GM19043 (cell line): ENCODE measurements at regions not wholly inside any gene's neighbourhood (a gene's known extent, or its start where the extent isn't known, plus 50 kb on each side); places are given as distances from the start of the nearest gene placed in this dataset.
A peak's percentile ranks its signal among the peaks of the same experiment; 100 is the strongest.

Experiments
- ATAC-seq: cut with Tn5 transposase; IDR thresholded peaks from one replicate; pipeline ENCODE4 v1.9.1; 2021; ENCODE audit warnings: low read depth; ENCODE audit not compliant: unreplicated experiment

DNA sequence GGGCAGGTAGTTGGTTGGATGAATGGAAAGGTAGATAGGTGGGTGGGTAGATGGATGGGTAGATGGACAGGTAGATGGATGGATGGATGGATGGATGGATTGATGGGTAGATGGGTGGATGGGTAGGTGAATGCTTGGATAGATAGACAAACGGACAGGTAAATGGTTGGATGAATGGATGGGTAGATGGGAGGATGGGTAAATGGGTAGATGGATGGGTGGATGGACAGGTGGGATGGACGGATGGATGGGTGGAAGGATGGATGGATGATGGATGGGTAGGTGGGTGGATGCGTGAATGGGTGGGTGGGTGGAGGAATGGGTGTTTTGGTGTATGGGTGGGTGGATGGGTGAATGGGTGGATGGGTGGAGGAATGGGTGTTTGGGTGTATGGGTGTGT lies 50.1 kb upstream of the ASAP2 start:
- ATAC-seq: no peak

DNA sequence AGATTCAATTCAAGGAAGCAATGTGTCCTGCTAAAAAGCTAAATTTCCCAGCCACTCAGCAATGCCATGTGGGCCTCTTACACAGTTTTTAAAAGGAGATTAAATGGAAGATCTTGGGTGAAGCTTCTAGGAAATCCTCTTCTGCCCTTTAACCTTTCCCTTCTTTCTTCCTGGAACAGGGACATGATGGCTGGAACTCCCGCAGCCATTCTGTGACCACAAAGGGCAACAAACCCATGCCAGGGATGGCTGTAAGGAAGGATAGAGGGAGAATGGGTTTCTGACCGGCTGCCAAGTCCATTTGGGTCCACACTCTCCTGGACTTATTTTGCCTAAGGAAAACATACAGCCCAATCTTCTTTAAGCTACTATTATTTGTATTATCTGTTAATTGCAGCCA lies 52.6 kb upstream of the ASAP2 start:
- ATAC-seq: no peak

DNA sequence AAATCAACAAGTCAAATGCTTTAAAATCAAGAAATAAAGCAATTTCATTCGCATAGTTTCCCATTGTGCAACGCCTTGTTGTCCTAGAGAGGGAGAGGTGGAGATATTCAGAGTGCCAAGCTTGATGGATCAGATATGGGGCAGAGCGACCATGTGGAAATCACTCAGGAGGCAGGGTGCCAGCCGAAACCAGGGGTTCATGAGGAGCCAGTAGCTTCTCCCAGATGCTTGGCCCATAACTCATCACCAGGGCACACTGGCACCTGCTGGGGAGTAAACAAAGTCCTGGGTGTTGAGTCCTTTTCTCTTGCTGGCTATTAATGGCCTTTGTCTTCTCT lies 53.0 kb upstream of the ASAP2 start:
- ATAC-seq: no peak

DNA sequence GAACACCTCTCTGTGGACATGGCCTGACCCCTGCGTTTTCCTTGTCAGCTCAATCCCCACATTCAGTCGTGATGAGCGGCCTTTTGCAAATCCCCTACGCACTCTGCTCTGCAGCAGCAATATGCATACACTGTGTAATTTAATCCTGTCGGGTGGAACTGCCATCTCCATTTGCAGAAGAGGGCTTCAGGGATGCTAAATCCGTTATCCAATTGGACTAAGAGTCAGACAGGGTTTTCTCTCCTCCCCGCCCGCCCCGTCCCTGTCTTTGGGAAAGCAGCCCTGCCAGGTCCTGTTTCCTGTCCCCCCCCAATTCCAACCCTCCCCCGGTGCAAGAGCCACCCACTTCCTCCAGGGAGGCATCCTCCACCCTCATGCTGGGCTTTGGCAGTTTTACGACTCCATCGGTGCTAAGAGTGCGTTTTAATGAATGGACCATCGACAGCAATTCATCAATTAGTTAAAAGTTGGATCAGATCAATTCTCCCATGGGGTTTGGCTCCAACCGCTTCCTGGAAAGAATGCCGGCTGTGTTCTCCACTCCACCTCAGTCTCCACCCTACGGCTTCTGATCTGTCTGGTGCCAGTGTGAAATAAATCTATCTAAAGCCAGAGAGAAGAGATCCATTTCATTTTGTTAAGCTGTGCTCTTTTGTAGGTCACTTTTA lies 53.5 kb upstream of the ASAP2 start:
- ATAC-seq: no peak

DNA sequence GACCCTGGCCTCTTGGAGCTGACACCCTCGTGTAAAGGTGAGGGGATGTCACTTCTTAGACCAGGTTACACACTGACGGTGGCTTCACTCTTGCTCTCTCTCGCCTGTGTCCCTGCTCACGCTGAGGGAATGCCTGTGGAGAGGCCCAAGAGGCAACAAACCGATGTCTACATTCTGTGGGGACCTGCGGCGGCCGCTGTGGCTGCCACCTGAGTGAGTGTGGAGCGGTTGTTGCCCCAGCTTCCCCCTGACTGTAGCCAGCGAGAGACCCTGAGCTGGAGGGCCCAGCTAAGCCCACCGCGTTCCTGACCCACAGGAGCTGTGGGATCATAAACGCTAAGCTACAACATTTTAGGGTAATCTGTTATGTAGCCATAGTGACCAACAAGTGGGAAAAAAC lies 55.7 kb upstream of the ASAP2 start:
- no peak for ATAC-seq

DNA sequence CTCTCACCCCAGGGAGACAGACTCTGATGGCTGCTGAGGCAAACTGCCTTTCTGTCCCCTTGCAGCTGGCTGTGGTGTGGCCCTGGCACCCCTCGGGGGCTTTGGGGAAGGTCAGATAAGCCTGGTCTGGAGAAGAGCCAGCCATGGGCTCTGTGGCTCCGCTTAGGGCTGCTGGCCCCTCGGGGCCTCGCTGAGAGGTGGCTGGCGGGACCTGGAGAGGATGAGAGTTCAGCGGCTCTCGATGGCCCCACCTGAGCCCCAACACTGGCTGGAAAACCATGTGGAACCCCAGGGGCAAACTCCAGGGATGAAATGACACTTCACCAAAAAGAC lies 56.1 kb upstream of the ASAP2 start:
- no peak for ATAC-seq

DNA sequence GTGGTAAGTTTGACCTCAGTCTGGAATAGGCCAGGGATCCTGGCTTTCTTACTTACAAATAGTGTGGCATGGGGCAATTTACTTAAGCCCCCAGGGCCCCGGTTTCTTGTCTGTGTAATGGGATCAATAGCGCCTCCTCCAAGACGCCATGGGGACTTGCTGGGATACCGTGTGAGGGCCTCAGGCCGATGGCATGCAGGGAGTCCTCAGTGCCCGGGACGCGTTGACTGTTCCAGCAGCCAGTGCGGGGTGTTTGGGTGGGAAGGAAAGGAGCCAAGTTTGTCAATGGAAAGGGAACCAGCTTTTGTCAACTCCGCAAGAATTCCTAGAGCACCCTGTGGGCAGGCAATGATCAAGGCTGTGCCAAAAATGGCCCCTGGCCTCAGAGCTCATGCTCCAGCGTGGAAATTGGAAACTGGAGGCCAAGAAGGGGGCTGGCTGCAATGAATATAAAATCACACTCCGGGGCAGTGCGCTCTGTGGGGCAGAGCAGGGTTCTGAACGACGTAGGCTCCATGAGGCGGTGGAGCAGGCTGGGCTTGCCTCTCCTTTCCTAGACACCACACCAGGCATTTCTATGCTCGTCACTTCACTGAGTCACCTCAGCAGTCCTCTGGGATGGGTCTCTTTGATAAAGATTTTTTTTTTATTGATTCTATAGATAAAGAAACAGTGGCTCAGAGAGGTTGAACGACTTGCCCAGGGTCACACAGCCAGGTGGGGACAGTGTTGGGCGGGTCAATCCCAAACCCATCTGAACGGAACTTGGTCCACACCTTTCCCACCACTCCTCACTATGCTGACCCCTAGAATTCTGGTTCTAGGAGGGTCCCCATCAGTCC lies 56.7 kb upstream of the ASAP2 start:
- no peak for ATAC-seq

DNA sequence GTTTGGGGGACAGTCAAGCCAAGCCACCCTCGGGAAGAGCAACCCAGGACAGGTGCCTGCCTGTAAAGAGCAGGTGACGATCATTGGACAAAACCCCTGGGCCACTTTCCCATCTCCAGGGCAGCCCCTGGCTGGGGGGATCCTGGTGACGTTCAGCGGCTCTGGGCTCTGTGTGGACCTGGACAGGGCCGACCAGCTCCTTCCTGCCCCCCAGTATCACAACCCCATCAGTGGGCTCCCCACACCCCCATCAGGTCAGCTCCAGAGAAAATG lies 57.3 kb upstream of the ASAP2 start:
- ATAC-seq: no peak

DNA sequence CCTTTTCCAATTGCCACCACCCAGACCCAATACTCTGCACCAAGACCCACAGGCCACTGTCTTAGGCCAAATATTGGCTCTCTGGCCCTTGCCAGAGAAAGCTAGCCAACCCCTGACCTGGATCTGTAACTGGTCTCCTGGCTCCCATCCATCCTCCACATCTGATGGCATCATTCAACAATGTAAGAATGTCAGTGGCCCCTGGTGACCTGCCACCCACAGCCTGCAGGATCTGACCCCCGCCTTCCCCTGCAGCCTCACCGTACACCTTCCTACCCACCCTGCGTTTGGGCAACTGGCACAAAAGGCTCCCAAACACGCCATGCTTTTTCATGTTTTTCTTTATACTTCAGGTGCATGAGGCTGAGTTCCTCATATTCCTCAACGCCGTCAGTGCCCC lies 60.0 kb upstream of the ASAP2 start:
- no peak for ATAC-seq

DNA sequence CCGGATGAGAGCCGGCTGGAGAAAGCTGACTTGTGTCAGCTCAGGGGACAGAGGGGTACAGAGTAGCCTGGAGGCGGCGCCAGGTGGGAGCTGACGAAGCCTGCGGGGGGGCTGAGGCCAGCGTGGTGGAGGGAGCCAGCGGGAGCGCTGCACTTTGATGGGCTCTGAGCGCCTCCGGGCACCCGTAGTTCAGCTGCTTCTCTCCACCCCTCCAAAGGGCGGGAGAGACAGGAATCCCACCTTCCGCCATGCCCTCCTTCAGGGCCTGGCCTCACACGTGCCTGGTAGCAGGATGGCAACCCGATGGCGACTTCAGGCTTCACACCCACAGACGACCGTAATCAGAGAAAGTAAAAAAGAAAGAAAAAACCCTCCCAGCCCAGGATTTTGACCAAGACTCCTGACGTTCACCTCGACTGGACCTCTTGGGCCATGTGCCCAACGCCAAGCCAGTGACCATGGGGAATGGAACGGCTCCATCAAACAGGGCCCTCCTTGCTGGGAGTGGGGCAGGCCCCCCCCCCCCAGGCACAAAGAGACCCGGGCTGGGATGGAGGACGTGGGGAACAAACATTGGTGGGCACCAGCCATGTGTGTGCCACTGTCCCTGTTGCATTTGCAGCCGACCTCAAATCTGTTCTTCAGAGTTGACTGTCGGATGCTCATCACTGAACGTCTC lies 60.7 kb upstream of the ASAP2 start:
- ATAC-seq: no peak

DNA sequence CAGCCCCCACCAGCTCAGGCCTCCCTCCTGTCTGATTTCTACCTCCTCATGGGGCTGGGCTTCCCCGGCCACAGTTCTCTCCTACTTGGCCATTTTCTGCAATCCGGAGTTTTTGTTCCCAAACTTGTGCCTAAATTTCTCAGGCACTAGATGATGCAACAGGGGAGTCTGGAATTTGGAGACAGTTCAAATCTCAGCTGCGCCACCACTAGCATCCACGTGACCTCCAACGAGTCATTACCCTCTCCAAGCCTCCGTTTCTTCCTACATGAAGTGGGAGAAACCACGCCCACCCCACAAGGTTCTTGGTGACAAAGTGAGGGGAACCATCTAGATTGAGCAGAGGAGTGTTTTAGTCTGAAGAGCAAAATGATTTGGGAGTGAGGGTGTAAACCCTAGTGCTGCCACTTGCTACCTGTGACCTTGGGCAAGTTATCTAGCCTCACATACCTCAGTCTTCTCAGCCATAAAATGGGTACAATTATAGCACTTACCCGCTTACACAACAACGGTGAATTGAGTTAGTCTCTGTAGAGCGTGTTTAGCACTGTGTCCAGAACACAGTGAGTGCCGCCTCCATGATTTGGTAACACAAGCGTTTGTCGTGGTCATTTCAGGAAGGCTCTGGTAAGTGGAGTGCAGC lies 61.4 kb upstream of the ASAP2 start:
- ATAC-seq: no peak

DNA sequence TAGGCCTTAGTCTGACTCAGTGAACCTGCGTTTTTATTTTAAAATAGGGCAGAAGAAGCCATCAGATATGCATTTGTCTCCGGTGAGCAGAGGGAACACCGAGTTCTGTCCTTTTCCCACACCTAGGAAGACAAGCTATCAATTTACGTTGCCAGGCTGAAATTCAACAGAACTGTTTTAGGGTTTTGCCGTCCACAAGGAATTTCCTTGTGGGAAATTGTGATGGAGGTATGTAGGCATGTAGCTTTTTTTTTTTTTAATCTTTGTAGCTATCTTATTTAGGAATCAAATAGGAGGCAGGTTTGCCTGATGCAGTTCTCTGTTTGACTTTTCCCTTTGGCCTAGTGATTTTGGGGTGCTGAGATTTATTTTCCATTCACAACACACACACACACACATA lies 62.0 kb upstream of the ASAP2 start:
- ATAC-seq: no peak

DNA sequence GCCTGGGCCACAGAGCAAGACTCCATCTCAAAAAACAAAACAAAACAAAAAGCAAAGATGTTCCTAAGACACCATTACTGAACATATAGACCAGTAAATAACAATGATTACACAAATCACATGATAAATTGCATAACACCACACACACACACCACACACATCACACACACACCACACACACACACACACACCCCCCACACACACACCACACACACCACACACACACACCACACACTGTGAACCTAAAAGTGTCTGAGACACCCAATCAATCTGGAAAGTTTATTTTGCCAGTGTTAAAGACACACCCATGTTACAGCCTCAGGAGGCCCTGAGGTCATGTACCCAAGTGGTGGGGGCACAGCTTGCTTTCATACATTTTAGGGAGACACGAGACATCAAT lies 62.6 kb upstream of the ASAP2 start:
- ATAC-seq: no peak

DNA sequence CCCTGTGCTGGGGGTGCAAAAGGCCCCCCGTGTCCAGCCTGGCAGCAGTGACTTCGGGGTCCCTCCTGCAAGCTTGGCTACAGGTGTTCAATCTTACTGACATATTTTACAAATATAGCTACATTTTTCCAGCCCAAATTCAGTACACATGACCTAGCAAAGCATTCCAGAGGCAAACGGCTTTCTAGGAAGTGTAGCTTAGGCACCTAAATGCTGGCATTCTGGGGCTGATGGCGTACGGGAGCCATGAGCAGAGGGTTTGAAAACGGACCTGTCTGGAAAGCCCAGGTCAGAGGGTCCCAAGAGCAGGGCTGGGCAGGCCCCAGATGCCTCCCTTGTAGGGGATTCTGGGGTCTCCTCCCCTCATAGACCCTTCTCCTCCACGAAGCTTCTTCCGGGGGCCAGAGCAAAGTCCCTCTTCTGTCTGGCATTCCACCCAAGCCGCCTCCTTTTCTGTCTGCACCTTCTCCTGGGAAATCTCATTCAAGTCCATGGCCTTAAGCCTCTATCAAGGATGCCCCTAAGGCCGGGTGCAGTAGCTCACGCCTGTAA lies 63.3 kb upstream of the ASAP2 start:
- ATAC-seq: no peak

DNA sequence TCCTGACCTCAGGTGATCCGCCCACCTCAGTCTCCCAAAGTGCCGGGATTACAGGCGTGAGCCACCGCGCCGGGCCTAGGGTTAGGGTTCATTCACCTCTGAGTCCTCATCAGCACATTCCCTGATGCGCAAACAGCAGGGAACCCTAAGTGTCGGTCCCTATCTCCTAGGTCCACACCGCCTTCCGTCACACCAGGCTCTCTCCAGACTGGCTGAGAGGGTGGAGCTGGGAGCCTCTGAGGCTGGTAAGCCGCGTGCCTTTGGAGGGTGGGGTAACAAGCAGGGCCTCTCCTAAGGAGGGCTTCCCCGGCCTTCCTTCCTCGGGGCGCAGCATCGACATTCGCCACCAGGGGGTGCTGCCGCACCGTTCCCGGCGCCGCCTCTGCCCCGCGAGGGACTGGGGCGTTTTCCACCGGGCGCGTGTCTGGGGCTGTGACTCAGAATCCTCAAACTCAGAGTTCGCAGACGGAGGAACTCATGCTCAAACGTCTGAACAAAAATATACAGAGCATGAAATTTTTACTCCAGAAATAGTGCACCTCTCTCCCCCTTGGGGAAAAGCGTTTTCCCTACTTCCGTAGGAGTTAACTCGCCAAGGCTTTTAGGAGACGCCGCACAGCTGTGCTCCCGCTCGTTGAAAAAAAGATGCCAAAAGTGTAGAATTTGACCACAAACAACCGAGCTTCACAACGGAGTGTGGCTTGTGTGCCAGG lies 63.9 kb upstream of the ASAP2 start:
- ATAC-seq: peak; percentile 74

DNA sequence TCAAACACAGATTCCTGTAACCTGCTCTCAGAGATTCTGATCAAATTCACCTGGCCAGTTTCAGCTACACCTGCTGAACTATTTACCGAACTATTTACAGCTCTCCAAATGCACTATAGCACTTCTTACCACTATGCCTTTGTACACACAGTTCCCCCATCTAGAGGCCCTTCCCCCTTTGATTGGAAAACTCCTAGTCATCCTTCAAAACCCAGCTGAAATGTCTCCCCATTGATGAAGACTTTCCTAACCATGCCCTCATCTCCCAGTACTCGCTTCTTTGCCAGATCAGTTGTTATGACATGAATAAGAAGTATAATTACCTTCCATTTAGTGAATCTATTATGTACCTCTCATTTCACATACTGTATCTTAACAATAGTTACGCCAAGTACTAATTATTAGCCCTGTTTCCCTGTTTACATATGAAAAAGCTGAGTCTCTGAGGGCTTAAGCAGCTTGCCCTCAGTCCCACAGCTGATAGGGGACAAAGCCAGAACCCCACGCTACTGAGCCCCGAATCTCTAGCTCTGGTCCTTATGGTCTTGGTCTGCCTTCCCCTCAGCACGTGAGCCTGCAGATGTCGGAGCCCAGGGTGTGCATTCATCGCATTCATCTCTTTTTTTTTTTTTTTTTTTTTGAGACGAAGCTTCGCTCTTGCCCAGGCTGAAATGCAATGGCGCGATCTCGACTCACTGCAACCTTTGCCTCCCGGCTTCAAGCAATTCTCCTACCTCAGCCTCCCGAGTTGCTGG lies 64.7 kb upstream of the ASAP2 start:
- no peak for ATAC-seq

DNA sequence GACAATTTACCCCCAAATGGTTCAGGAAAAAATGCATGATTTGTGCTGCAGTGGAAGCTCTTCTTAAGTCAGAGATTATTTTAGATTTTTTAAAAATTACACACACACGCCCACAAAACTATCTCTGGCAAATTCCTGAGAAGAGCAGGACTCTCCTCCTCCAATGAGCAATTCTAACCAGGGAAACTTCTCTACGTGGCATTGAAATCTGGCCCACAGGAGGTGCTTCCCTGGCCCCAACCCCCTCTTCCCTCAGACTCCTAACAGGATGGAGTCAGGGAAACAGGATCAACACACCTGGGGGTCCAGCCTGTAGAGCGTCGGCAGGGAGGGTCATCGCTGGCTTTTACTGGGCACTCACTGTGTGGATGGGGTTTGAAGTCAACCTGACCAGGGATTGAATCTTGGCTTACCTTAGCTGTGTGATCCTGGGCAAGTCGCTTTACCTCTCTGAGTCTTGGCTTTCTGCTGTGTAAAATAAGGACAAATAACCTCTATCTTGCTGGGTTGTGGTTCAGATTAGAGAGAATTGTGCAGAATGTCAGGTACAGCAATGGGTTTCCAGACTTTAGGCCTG lies 65.4 kb upstream of the ASAP2 start:
- ATAC-seq: no peak

DNA sequence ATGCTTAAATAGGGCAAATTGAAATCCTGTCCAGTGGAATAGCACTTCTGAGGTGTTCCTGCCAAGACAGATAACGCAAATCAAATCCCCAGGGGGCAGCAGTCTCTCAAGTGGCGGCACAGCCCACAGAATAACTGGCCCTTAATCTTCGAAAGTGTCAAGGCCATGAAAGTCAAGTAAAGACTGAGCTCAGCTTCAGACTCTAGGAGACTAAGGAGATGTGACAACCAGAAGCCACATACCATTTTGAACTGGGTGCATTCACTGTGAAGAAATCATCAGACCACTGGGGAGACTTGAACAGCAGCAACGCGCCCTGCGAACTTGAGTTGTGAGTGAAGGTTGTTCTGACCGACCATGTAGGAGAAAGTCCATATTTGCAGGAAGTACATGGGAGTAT lies 66.0 kb upstream of the ASAP2 start:
- ATAC-seq: no peak

DNA sequence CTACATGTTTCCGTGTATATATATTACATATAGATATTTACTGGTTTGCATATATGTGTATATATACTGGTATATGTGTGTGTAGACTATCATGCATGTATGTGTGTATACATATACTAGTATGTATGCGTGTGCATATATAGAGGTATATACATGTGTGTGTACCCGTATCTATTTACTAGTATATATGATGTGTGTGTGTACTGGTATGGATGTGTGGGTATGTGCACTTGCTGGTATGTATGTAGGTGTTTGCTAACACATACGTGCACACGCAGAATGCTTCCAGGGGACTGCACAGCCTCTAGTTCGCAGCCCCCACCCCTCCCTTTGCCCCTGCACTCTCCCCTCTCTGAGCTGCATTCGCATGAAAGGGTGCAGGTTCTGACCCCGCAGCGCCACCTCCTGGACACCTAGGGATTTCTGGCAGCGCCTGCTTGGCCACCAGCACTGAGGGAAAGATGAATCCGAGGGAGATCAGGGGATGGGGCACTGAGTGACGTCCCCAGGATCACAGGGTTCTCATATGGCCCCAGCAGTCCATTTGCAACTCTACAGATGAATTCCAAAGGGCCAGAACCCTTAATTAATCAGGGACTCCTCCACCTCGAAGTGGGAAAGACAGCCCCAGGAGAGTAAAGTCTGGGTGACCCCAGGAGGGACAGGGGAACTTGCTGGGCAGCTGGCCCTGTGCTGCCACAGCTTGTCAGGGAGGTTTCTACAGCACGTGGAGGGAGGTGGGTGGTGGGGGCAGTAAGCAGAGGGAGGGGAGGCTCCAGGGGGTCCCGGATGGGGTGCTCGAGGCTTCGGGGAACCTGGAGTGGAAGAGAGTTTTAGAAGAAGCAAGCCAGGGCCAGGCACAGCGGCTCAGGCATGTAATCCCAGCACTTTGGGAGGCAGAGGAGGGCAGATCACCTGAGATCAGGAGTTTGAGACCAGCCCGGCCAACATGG lies 66.8 kb upstream of the ASAP2 start:
- no peak for ATAC-seq
